ENCODE measurements at regions not wholly inside any gene's neighbourhood (a gene's known extent, or its start where the extent isn't known, plus 50 kb on each side); places are given as distances from the start of the nearest gene placed in this dataset.

- no peak for DNase-seq
Measured at GRCh38 chr17:72068643-72069042, 52.2 kb upstream of the SOX9 start.

GRCh38 chr17:72069586-72070202, 51.1 kb upstream of the SOX9 start:
- no peak for DNase-seq

Measured in DMS153 (cell line).